ENCODE measurements at regions not wholly inside any gene's neighbourhood (a gene's known extent, or its start where the extent isn't known, plus 50 kb on each side); places are given as distances from the start of the nearest gene placed in this dataset.
"Not testable (repeated sequence)": the region's sequence is repeated elsewhere in the genome, so short reads cannot be mapped to it uniquely, and the experiment has no call there.

- H3K4me3 ChIP-seq; intact Hi-C loops (cut with DNase I); H3K27ac ChIP-seq; H3K4me1 ChIP-seq; DNase-seq; H3K27me3 ChIP-seq; H3K36me3 ChIP-seq: not testable (repeated sequence)
- WGBS, 2 donors = 19 to 20% methylated on average over 2 of the region's 2 CpGs
- peaks cover 0 to 38% (median 12%) of the 10 kb centered on the region in 3 donors for H3K9me3 ChIP-seq
Measured at GRCh38 chr21:9883047-9883446, 638.3 kb upstream of the TPTE start.

- WGBS, 2 donors = 61 to 67% methylated on average over 2 of the region's 2 CpGs
- intact Hi-C loops (cut with DNase I); H3K4me1 ChIP-seq; H3K27ac ChIP-seq; DNase-seq; H3K27me3 ChIP-seq; H3K4me3 ChIP-seq; H3K36me3 ChIP-seq: not testable (repeated sequence)
- peaks cover 0 to 31% (median 17%) of the 10 kb centered on the region in 3 donors for H3K9me3 ChIP-seq
Measured at GRCh38 chr21:9883571-9884282, 637.7 kb upstream of the TPTE start.

- intact Hi-C loops (cut with DNase I); H3K9me3 ChIP-seq; H3K27me3 ChIP-seq: not testable (repeated sequence)
Measured at GRCh38 chr21:9888500-9888899, 632.9 kb upstream of the TPTE start.

GRCh38 chr21:9903579-9903978 is 617.8 kb upstream of the TPTE start:
- DNase-seq; H3K9me3 ChIP-seq; H3K4me3 ChIP-seq; H3K36me3 ChIP-seq; H3K27ac ChIP-seq; H3K4me1 ChIP-seq; intact Hi-C loops (cut with DNase I); H3K27me3 ChIP-seq: not testable (repeated sequence)
- WGBS, 2 donors = 67 to 70% methylated on average over 2 to 3 of the region's 3 CpGs

More at GRCh38 chr21:9888500-9888899, 632.9 kb upstream of the TPTE start:
- H3K4me1 ChIP-seq, H3K27ac ChIP-seq, H3K36me3 ChIP-seq, DNase-seq, H3K4me3 ChIP-seq: not testable (repeated sequence)
- whole genome bisulfite sequencing, 2 donors = 55 to 60% methylated on average over 6 of the region's 6 CpGs

GRCh38 chr21:9914135-9914534 is 607.2 kb upstream of the TPTE start:
- H3K36me3 ChIP-seq; H3K4me3 ChIP-seq; H3K4me1 ChIP-seq; DNase-seq; intact Hi-C loops (cut with DNase I); H3K27ac ChIP-seq; H3K27me3 ChIP-seq: not testable (repeated sequence)
- WGBS, 2 donors = 43 to 53% methylated on average over 5 of the region's 5 CpGs
- peaks cover 0 to 11% (median 6%) of the 10 kb centered on the region in 3 donors for H3K9me3 ChIP-seq

- DNase-seq; H3K4me1 ChIP-seq; H3K27ac ChIP-seq; H3K4me3 ChIP-seq; H3K27me3 ChIP-seq; intact Hi-C loops (cut with DNase I); H3K36me3 ChIP-seq: not testable (repeated sequence)
- peaks cover 0 to 11% (median 6%) of the 10 kb centered on the region in 3 donors for H3K9me3 ChIP-seq
- WGBS, 2 donors = 40 to 45% methylated on average over 1 of the region's 1 CpG
Measured at GRCh38 chr21:9919446-9919845, 601.9 kb upstream of the TPTE start.

- 65 to 69% methylated on average over 7 of the region's 7 CpGs for WGBS, 2 donors
- peaks cover 0 to 47% (median 18%) of the 10 kb centered on the region in 3 donors for H3K9me3 ChIP-seq
- H3K36me3 ChIP-seq; H3K27me3 ChIP-seq; H3K4me3 ChIP-seq; H3K27ac ChIP-seq; intact Hi-C loops (cut with DNase I); H3K4me1 ChIP-seq; DNase-seq: not testable (repeated sequence)
Measured at GRCh38 chr21:9943639-9944038, 577.7 kb upstream of the TPTE start.

GRCh38 chr21:9946057-9946456 is 575.3 kb upstream of the TPTE start:
- H3K4me1 ChIP-seq; H3K27me3 ChIP-seq; H3K36me3 ChIP-seq; intact Hi-C loops (cut with DNase I); H3K27ac ChIP-seq; H3K4me3 ChIP-seq; DNase-seq: not testable (repeated sequence)
- H3K9me3 ChIP-seq = peaks cover 0 to 61% (median 24%) of the 10 kb centered on the region in 3 donors
- 19% methylated on average over 1 of the region's 1 CpG for WGBS, 2 donors

- H3K27ac ChIP-seq; intact Hi-C loops (cut with DNase I); H3K4me3 ChIP-seq; H3K27me3 ChIP-seq; DNase-seq; H3K36me3 ChIP-seq; H3K4me1 ChIP-seq: not testable (repeated sequence)
- WGBS, 2 donors = 45 to 49% methylated on average over 8 of the region's 8 CpGs
- peaks cover 0 to 41% (median 24%) of the 10 kb centered on the region in 3 donors for H3K9me3 ChIP-seq
Measured at GRCh38 chr21:9949510-9950289, 571.7 kb upstream of the TPTE start.

GRCh38 chr21:9950363-9950762 is 571.0 kb upstream of the TPTE start:
- peaks cover 0 to 34% (median 24%) of the 10 kb centered on the region in 3 donors for H3K9me3 ChIP-seq
- intact Hi-C loops (cut with DNase I); DNase-seq; H3K36me3 ChIP-seq; H3K4me1 ChIP-seq; H3K4me3 ChIP-seq; H3K27me3 ChIP-seq; H3K27ac ChIP-seq: not testable (repeated sequence)
- WGBS, 2 donors = 18 to 31% methylated on average over 2 of the region's 2 CpGs

GRCh38 chr21:9958791-9959190 is 562.6 kb upstream of the TPTE start:
- H3K36me3 ChIP-seq; H3K27ac ChIP-seq; DNase-seq; H3K27me3 ChIP-seq; H3K4me1 ChIP-seq; H3K4me3 ChIP-seq; intact Hi-C loops (cut with DNase I): not testable (repeated sequence)
- peaks cover 0 to 11% (median 3%) of the 10 kb centered on the region in 3 donors for H3K9me3 ChIP-seq

- H3K27me3 ChIP-seq; H3K27ac ChIP-seq; H3K4me3 ChIP-seq; H3K4me1 ChIP-seq; DNase-seq; H3K36me3 ChIP-seq; intact Hi-C loops (cut with DNase I): not testable (repeated sequence)
- peaks cover 0 to 11% (median 3%) of the 10 kb centered on the region in 3 donors for H3K9me3 ChIP-seq
- WGBS, 2 donors = 37 to 41% methylated on average over 3 to 4 of the region's 4 CpGs
Measured at GRCh38 chr21:9959220-9959964, 562.0 kb upstream of the TPTE start.

Measured in esophagus squamous epithelium (tissue), 5 donors.